SIG-M5 treated with dmso at 0.1 percent for 504 hours (cell line): ENCODE measurements at regions not wholly inside any gene's neighbourhood (a gene's known extent, or its start where the extent isn't known, plus 50 kb on each side); places are given as distances from the start of the nearest gene placed in this dataset.
"Not testable (repeated sequence)": the region's sequence is repeated elsewhere in the genome, so short reads cannot be mapped to it uniquely, and the experiment has no call there.

Experiments used
- DNase-seq: peaks from one replicate; lab custom pipeline; 2025; ENCODE audit not compliant: unreplicated experiment; lab: John Stamatoyannopoulos, UW

DNA sequence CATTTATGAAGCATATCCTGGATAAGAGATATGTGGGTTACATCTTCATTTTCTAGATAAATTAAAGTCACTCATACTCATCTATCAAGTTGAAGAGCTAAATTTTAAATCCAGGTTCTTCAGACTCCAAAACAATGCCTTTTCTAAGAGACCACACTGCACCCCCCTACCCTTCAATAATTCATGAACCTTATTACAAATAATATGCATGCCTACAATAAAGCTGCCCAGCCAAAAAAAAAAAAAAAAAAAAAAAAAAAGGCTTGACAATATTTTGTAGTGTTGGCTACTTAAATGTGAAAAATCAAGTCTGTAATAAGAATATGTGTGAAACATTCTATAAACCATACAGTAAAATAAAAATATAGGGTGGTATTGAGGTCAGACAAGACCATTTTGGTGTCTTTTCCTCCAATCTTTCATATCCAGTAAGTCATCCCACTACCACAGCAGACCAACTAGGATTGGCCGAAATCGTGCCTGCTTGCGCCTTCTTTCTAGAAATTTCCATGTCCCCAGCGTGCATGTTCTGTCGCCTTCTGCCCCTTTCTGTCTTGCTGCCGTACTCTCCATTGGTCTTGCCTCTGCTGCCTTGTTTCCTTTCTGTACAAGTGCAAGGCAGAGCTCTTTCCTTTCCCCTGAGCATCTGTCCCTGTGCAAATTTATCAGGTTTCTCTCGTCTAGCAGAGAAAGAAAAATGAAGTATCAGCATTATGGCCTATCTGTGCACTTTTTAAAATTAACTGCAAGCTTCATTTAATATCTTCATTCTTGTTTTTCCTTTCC, 92.6 kb upstream of the NDUFV2 start:
- no peak for DNase-seq

DNA sequence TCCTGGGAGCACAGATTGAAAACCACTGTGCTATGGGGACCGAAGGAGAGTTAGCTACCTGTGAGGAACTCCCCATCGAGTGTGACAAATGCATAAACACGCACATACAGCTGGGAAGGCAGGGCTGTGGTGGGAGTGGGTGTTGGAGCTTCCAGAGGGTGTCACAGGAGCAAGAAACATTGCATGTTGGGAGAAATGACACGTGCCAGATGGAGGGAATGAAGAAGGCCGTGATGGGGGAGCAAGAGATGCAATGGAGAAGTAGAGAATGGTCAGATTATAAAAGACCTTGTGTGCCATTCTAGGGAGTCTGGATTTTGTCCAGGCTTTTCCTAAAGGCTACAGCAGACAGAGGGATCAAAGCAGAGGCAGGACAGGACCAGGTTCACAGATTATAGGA, 91.1 kb upstream of the NDUFV2 start:
- no peak for DNase-seq

DNA sequence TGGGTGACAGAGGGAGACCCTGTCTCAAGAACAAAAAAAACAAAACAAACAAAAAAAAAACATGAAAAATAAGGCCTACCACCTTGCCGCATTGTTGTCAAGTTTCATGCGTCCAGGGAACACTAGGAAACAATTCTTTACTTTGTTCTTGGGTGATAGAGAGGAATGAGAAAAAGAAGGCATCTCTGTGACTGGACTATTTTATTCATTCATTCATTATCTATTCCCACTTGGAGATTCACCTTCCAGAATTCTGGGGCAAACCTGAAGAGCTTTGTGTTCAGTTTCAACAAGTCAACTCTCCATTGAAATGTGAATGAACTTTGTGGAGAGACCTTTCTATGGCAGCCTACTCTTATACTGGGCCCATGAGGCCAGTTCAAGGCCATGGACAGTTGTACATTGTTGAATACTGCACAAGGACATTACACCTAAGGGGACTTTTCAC, 88.5 kb upstream of the NDUFV2 start:
- no peak for DNase-seq

DNA sequence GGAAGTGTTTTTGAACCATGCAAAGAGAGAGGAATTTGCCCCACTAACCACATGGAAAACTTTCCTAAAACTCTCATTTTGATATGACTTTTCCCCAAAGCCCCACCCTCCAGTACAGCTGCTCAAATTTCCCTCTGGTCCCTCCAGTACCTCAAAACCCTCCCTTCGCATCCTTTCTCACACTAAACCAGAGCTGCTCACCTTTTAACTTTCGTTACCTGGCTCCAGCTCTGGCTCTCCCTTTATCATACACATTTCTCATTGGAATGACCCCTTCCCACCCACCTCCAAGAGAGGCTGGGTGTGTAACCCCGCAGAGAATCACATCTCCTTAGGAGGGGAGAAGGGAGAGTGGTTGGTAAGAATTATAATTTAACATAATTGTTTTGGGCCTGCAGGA, 86.8 kb upstream of the NDUFV2 start:
- no peak for DNase-seq

DNA sequence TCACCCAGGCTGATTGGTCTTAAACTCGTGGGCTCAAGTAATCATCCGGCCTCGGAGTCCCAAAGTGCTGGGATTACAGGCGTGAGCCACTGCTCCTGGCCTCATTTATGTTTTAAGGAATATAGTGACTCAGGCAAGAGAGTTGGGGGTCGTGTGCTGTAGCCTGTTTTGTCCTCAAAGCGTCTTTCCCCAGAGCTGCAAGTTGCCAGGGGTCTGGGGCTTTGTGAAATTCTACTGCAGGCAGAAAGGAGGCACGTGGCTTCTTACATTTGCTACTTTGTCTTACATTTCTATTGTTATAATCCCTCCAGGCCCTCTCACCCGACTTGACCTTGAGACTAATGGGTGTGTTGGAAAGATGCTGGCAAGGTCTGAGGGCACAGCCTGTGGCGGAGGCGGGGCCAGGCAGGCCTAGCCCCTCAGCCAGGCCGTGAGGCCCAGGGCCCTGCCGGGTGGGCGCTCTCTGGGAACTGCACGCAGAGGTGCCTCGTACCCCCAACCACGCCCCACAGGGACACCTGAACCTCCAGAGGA, 85.8 kb upstream of the NDUFV2 start:
- no peak for DNase-seq

DNA sequence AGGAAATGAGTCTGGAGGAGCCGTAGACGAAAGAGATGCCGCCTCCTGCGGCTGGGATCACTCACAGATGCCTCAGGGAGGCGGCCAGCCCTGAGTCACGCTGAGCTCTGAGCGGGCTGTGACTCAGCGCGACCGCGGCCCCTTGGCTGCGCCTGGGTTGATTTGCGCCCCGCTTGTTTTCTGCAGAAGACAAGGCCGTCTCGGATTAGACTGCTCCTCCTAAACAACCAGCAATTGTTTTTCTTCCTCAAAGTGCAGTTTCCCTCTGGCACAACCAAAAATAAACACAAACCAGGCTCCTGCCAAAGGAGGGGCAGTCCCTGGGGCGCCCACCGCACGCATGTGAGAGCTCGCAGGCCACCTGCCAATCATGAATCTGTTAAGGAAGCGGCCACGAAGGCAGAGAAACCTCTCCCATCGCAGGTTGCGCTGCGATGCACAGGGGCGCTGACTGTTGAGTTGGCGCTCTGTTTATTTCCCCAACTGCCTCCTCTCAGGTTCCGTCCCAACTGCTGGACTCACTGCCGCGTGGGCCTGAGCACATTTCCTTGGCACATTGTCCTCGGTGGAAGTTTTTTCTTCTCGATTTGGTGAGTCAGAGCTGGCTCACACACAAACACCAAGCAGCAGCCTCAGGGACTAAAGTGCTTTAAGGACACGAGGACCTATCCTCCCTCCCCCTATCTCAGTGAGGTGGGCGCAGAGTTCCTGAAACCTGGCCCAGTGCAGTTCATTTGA, 85.2 kb upstream of the NDUFV2 start:
- DNase-seq: peak; percentile 74

DNA sequence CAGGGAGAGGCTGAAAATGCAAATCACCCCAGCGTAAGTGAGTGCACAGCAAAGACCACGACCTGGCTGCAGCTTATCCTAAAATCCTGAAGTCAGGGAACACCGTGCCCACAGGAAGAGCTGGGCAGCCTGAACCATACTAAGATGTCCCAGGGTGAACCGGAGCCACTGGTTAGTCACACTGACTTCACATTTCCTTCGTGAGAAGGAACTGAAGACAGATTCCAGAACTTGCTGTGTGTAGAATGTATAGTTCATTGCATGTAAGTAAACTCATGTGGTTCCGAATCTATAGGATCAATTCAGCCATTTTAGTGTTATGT, 84.6 kb upstream of the NDUFV2 start:
- no peak for DNase-seq

DNA sequence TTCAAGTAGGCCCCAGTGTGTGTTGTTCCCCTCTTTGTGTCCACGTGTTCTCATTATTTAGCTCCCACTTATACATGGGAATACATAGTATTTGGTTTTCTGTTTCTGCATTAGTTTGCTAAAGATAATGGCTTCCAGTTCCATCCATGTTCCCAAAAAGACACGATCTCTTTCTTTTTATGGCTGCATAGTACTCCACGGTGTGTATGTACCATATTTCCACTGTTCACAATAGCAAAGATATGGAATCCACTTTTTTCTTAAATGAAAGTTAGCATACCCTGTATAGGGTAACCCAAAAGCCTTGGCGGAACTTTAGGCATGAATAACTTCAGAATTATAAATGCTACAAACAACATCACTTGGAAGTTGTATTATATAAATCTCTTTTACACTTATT, 83.4 kb upstream of the NDUFV2 start:
- no peak for DNase-seq

DNA sequence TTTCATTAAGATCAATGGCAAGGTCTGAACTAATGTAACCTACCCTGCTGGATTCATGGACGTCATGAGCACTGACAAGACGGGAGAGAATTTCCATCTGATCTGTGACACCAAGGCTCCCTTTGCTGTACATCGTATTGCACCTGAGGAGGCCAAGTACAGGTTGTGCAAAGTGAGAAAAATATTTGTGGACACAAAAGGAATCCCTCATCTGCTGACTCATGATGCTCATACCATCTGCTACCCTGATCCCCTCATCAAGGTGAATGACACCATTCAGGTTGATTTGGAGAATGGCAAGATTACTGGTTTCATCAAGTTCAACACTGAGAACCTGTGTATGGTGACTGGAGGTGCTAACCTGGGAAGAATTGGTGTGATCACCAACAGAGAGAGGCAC, 82.3 kb upstream of the NDUFV2 start:
- DNase-seq: no peak

DNA sequence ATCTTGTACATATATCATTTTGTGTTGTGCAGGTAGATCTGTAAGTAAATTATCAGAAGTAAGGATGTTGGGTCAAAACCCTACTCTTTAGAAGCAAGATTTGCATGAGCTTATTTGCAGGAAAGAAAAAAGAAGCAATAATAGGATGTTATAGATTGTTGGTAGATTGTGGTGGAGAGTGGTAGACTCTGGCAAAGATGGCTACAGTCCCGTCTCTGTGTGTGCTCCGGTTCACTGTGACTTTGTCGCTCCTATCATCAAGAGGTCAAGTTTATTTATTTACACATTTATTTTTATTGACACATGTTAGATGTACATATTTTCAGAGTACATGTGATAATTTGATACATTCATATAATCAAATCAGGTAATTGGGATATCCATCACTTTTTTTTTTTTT, 81.0 kb upstream of the NDUFV2 start:
- DNase-seq: no peak

DNA sequence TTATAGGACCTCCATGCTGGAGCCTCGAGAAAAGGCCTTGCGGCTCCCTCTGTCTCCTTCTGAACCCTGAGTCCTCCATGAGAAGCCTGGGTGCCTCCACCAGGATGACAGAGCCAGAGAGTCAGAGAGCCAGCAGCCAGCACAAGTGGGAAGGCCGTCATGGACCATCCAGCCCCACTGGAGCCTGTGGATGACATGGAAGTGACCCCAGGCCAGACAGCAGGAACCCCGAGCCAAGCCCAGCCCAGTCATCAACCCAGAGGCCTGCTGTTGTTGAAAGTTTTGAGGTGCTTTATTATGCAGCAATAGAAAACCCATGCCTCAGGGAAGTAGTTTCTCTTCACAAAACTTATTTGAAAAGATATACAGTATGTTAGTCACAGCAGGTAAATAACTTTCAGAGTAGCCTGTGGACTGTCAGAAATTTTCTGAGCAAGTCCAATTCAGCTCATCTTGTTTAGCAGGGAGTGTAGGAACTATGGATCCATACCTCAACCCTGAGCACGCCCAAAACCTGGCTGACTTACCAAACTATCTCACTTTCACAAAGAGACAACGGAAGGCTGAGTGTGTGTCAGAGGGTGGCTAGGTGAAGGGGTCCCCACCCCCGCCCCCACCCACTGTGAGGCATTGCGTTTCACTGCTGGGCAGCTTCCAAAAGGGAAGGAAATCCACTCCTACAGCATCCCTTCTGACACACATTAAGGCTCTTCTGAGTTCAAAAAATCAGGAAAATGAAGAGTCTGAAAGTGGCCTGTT, 79.9 kb upstream of the NDUFV2 start:
- no peak for DNase-seq

DNA sequence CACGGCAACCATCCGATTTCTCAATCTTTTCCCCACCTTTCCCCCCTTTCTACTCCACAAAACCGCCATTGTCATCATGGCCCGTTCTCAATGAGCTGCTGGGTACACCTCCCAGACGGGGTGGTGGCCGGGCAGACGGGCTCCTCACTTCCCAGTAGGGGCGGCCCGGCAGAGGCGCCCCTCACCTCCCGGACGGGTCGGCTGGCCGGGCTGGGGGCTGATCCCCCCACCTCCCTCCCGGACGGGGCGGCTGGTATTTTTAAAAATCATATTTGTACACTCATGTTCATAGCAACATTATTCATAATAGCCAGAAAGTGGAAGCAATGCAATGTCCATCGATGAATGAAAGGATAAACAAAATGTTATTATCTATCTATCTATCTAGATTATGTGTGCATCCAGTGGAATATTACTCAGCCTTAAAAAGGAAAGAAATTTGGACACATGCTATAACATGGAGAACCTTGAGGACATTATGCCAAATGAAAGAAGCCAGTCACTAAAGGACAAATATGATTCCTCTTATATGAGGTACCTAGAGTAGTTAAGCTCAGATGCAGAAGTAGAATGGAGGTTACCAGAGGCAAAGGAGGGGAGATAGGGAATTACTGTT, 78.4 kb upstream of the NDUFV2 start:
- DNase-seq: not testable (repeated sequence)

DNA sequence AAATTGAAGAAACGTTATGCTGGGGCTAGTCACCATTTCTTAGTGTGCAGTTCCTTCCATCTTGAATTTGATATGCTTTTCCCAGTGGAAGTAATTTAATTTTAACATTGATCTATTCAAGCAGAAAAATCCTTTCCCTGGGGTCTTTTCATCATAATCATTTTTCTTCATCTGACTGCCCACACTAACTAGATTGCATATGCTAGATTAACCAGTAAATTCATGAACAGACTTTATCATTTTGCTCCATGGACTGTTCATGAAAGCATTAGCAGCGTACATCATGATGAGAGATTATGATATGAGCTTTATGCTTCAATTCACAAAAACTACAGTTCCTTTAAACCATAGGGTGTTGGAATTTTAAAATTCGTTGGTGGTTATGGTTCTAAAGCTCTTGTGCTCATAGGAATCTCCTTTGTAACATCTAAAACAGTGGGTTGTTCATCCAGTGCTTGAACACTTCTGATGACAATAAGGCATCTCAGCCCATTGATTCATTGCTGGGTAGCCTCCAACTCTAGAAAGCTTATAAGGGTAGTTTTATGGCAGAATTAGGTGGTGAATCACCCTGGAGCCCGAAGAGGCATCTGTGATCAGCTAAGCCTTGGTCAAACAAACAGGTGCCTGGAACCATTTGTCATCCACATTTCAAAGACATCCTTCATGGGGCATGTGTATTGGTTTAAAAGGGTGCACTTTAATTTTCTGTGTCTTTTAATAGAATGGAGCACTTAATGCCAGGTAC, 77.2 kb upstream of the NDUFV2 start:
- no peak for DNase-seq

DNA sequence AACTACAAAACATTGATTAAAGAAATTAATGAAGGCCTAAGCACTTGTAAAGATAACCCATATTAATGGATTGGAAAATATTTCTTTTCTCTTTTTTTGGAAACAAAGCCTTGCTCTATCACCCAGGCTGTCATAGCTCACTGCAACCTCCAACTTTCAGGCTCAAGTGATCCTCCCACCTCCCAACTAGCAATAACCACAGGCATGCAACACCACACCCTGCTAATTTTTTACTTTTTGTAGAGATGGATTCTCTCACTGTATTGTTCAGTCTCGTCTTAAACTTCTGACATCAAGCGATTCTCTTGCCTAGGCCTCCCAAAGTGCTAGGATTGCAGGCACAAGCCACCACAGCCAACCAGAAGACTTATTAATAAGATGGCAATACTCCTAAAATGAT, 73.4 kb upstream of the NDUFV2 start:
- DNase-seq: no peak

DNA sequence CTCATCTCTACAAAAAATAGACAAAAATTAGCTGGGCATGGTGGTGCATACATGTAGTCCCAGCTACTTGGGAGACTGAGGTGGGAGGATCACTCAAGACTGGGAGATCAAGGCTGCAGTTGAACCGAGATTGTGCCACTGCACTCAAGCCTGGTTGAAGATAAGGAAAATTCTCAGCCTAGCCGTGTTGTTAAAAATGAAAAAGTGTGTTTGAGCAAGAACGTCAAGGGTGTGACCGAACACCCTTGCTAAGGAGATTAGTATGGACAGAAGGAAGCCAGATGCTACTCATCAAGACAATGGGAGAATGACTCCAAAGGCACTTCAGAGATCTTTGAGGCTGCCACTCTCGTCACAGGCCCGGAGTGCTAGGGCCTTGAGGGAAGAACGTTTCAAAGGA, 70.0 kb upstream of the NDUFV2 start:
- no peak for DNase-seq

DNA sequence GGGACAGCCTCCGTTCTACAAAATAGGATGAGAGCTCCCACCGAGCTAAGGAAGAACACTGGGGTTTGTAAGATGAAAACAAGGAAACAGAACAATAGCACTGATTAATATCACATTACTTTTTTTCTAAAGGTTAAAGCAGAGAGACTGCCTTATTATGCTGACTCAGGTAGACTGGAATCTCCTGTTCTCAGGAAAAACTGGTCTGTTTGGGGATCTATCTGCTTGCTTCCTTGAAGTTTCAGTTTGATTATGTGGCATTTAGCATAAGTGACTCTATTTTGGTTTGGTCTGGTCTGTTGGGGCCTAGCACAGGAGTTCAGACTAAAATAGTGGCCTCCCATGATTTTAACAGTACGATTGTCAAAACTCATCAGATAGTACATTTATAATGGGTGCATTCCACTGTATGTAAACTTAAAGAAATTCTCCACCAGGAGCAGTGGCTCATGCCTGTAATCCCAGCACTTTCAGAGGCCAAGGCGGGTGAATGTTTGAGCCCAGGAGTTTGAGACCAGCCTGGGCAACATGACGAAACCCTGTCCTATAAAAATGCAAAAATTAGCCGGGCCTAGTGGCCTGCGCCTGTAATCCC, 64.1 kb upstream of the NDUFV2 start:
- no peak for DNase-seq

DNA sequence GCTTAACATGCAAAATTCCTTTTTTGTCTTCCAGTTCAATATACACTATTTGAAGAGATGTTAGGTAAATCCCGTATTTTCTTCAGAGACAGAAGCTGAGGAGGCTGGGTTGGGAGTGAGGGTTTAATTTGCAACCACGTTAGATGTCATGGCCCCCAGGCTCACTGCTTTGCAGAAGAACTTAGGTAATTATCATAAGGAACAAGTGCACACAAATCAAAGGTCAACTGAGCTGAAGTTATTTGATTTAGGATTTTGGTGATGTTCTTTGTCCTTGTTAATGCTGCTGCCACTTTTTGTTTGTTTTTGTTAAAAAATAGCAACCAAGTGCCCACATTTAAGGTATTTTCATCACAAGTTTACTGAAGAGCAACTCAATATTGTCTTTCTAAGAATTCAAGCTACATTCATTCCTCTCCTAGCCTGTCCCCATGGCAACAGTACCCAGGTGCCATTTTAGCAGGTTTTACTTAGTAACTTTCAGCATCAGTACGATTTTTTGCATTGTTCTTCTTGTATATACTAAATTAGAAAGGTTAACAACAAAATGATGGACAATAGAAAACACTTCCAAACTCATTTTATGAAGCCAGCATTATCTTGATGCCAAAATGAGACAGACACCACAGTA, 62.9 kb upstream of the NDUFV2 start:
- no peak for DNase-seq

DNA sequence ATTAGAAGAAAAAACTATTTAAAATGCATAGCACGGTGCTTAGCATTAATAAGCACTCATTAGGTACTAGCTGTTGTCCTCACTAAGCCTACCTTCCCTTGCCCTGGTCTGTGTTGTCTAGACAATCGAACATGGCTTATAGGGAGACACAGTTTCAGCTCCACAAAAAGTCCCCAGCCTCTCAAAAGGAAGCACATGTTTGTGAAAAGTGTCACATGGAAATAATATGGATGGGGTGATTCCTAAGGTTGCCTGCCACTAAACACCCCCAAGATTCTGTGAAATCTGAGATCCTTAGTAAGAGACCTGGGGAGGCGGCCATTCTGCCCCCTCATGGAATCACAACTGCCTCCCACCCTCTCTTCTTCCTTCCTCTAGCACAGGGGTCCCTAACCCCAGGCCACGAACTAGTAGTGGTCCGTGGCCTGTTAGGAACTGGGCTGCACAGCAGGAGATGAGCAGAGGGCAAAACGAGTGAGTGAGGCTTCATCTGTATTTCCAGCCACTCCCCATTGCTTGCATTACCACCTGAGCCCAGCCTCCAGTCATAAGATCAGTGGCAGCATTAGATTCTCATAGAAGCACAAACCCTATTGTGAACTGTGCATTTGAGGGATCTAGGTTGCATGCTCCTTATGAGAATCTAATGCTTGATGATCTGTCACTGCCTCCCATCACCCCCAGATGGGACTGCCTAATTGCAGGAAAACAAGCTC, 59.6 kb upstream of the NDUFV2 start:
- no peak for DNase-seq

DNA sequence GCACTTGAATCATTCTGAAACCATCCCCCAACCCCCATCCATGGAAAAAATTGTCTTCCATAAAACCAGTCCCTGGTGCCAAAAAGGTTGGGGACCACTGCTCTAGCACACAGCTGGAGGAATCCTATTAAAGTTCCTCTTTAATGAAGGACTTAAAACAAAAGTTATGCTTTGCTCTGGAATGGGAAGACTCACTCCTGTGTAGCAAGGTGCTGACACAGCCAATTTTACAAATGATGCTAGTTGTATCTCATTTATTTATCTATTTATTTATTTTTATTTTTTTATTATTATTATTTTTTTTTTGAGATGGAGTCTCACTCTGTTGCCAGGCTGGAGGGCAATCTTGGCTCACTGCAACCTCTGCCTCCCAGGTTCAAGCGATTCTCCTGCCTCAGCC, 58.9 kb upstream of the NDUFV2 start:
- no peak for DNase-seq
